SK-N-SH (cell line): ENCODE measurements at regions not wholly inside any gene's neighbourhood (a gene's known extent, or its start where the extent isn't known, plus 50 kb on each side); places are given as distances from the start of the nearest gene placed in this dataset.

Experiments used
- FOXJ3 ChIP-seq: sonication (generic); formaldehyde crosslinking; IDR thresholded peaks from 2 replicates; pipeline ENCODE4 v1.5.1; 2020; ENCODE audit warnings: mild to moderate bottlenecking, missing genetic modification reagents
- FOXM1 ChIP-seq: IDR thresholded peaks from 2 replicates; pipeline ENCODE4 v1.4.0; 2012; ENCODE audit warnings: low read depth, mild to moderate bottlenecking
- JUND ChIP-seq: IDR thresholded peaks from 2 replicates; pipeline ENCODE4 v1.4.0; 2012
- MEF2A ChIP-seq: IDR thresholded peaks from 2 replicates; pipeline ENCODE4 v1.4.0; 2012; ENCODE audit warnings: low read depth, borderline replicate concordance
- MXI1 ChIP-seq: IDR thresholded peaks from 2 replicates; pipeline ENCODE4 v1.6.1; 2012; ENCODE audit warnings: mild to moderate bottlenecking, low read depth, low read length, improper control_type of control experiment
- NFIC ChIP-seq: IDR thresholded peaks from 2 replicates; pipeline ENCODE4 v1.4.0; 2012; ENCODE audit warnings: borderline replicate concordance
- POLR2AphosphoS5 ChIP-seq: IDR thresholded peaks from 2 replicates; pipeline ENCODE4 v1.6.1; 2012; ENCODE audit warnings: low read depth, low read length
- RAD21 ChIP-seq: IDR thresholded peaks from 2 replicates; pipeline ENCODE4 v1.6.1; 2012; ENCODE audit warnings: mild to moderate bottlenecking, low read length
- RCOR1 ChIP-seq: fragments of 150-350 bp; IDR thresholded peaks from 2 replicates; pipeline ENCODE4 v1.6.1; 2017; ENCODE audit warnings: antibody characterized with exemption, low read length
- RXRA ChIP-seq: IDR thresholded peaks from 2 replicates; pipeline ENCODE4 v1.4.0; 2012; ENCODE audit warnings: low read depth, mild to moderate bottlenecking, borderline replicate concordance
- YY1 ChIP-seq: IDR thresholded peaks from 2 replicates; pipeline ENCODE4 v1.4.0; 2012; ENCODE audit warnings: low read depth, mild to moderate bottlenecking
- TF ChIP-seq, protein P1 (sequence below): fragments of 200-600 bp; sonication (generic); IDR thresholded peaks from 2 replicates; pipeline ENCODE4 v1.6.1; 2017; ENCODE audit warnings: antibody characterized with exemption, mild to moderate bottlenecking, moderate library complexity

- TF ChIP-seq JUND: no peak
- no peak for TF ChIP-seq FOXM1
- no peak for TF ChIP-seq RAD21
- no peak for TF ChIP-seq RCOR1
- TF ChIP-seq, protein P1, sequence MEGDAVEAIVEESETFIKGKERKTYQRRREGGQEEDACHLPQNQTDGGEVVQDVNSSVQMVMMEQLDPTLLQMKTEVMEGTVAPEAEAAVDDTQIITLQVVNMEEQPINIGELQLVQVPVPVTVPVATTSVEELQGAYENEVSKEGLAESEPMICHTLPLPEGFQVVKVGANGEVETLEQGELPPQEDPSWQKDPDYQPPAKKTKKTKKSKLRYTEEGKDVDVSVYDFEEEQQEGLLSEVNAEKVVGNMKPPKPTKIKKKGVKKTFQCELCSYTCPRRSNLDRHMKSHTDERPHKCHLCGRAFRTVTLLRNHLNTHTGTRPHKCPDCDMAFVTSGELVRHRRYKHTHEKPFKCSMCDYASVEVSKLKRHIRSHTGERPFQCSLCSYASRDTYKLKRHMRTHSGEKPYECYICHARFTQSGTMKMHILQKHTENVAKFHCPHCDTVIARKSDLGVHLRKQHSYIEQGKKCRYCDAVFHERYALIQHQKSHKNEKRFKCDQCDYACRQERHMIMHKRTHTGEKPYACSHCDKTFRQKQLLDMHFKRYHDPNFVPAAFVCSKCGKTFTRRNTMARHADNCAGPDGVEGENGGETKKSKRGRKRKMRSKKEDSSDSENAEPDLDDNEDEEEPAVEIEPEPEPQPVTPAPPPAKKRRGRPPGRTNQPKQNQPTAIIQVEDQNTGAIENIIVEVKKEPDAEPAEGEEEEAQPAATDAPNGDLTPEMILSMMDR: no peak
- no peak for TF ChIP-seq POLR2AphosphoS5
- TF ChIP-seq RXRA: no peak
- no peak for TF ChIP-seq NFIC
- TF ChIP-seq MXI1: no peak
- no peak for TF ChIP-seq YY1
- TF ChIP-seq FOXJ3 (CRISPR knock-in tag): no peak
- no peak for TF ChIP-seq MEF2A
Measured at GRCh38 chr7:45253368-45253767, 95.8 kb downstream of the RAMP3 start.
